ENCODE measurements at regions not wholly inside any gene's neighbourhood (a gene's known extent, or its start where the extent isn't known, plus 50 kb on each side); places are given as distances from the start of the nearest gene placed in this dataset.

- no peaks in the 10 kb centered on the region for H3K79me2 ChIP-seq (ENCODE audit: control insufficient read depth, insufficient read depth, low read length)
- peaks cover 4% of the 10 kb centered on the region for H3K4me1 ChIP-seq (ENCODE audit: control insufficient read depth, low read depth, low read length)
- H2BK15ac ChIP-seq (replicated peaks; ENCODE audit: low read depth): no peak overlapping the region
- WGBS (ENCODE audit: extremely low coverage, insufficient coverage, low lambda C conversion rate): no CpG with 5 or more reads among the region's 7 CpGs
- H3K27me3 ChIP-seq (ENCODE audit: insufficient read depth, low read length, poor library complexity): no peaks in the 10 kb centered on the region
- no peak overlapping the region for H3K4me3 ChIP-seq (ENCODE audit: low read length)
- no peak overlapping the region for H2BK5ac ChIP-seq (ENCODE audit: low read length)
- no peak overlapping the region for H3K4ac ChIP-seq (ENCODE audit: low read depth, low read length)
- no peak overlapping the region for H2BK120ac ChIP-seq (ENCODE audit: low read depth, low read length)
- H3K27ac ChIP-seq (ENCODE audit: low read depth, low read length): no peak overlapping the region
- H4K8ac ChIP-seq (ENCODE audit: low read depth, low read length): no peak overlapping the region
- H3K4me2 ChIP-seq (ENCODE audit: low read length): no peak overlapping the region
- no peak overlapping the region for H3K18ac ChIP-seq (ENCODE audit: low read length)
- H2AK5ac ChIP-seq (ENCODE audit: low read length): no peak overlapping the region
- H3K9ac ChIP-seq (ENCODE audit: low read length): no peak overlapping the region
- no peak for DNase-seq
- no peak overlapping the region for H4K5ac ChIP-seq (ENCODE audit: low read length)
- no peak overlapping the region for H3K23ac ChIP-seq (ENCODE audit: low read length)
- no peaks in the 10 kb centered on the region for H3K79me1 ChIP-seq (ENCODE audit: low read length)
- H3K56ac ChIP-seq (ENCODE audit: low read length): no peak overlapping the region
- H3K36me3 ChIP-seq (ENCODE audit: control insufficient read depth, insufficient read depth, low read length): no peaks in the 10 kb centered on the region
These were observed 252.2 kb downstream of the SHQ1 start for GRCh38 chr3:72595927-72596610.

GRCh38 chr3:72595376-72595775 is 252.9 kb downstream of the SHQ1 start:
- Histone ChIP-seq H3K4me1 (ENCODE audit: control insufficient read depth, low read depth, low read length) (peaks cover 8% of the 10 kb centered on the region), H2BK120ac (ENCODE audit: low read depth, low read length) (no peak overlapping the region), H3K56ac (ENCODE audit: low read length) (no peak overlapping the region), H3K79me1 (ENCODE audit: low read length) (no peaks in the 10 kb centered on the region), H2AK5ac (ENCODE audit: low read length) (no peak overlapping the region), H3K79me2 (ENCODE audit: control insufficient read depth, insufficient read depth, low read length) (no peaks in the 10 kb centered on the region), H3K27me3 (ENCODE audit: insufficient read depth, low read length, poor library complexity) (no peaks in the 10 kb centered on the region), H3K4me2 (ENCODE audit: low read length) (no peak overlapping the region), H3K27ac (ENCODE audit: low read depth, low read length) (no peak overlapping the region), H2BK5ac (ENCODE audit: low read length) (no peak overlapping the region), H3K4me3 (ENCODE audit: low read length) (no peak overlapping the region), H3K4ac (ENCODE audit: low read depth, low read length) (no peak overlapping the region), H3K18ac (ENCODE audit: low read length) (no peak overlapping the region), H3K9ac (ENCODE audit: low read length) (no peak overlapping the region), H3K36me3 (ENCODE audit: control insufficient read depth, insufficient read depth, low read length) (no peaks in the 10 kb centered on the region), H4K8ac (ENCODE audit: low read depth, low read length) (no peak overlapping the region), H4K5ac (ENCODE audit: low read length) (no peak overlapping the region), H2BK15ac (replicated peaks; ENCODE audit: low read depth) (no peak overlapping the region), H3K23ac (ENCODE audit: low read length) (no peak overlapping the region)
- WGBS (ENCODE audit: extremely low coverage, insufficient coverage, low lambda C conversion rate): no CpG with 5 or more reads among the region's 4 CpGs
- no peak for DNase-seq

GRCh38 chr3:72594615-72595215 is 253.5 kb downstream of the SHQ1 start:
- Histone ChIP-seq H2AK5ac (ENCODE audit: low read length) (no peak overlapping the region), H3K23ac (ENCODE audit: low read length) (no peak overlapping the region), H3K9ac (ENCODE audit: low read length) (no peak overlapping the region), H4K5ac (ENCODE audit: low read length) (no peak overlapping the region), H4K8ac (ENCODE audit: low read depth, low read length) (no peak overlapping the region), H3K4me1 (ENCODE audit: control insufficient read depth, low read depth, low read length) (peaks cover 8% of the 10 kb centered on the region), H2BK120ac (ENCODE audit: low read depth, low read length) (no peak overlapping the region), H3K56ac (ENCODE audit: low read length) (no peak overlapping the region), H3K79me1 (ENCODE audit: low read length) (no peaks in the 10 kb centered on the region), H3K27me3 (ENCODE audit: insufficient read depth, low read length, poor library complexity) (no peaks in the 10 kb centered on the region), H3K36me3 (ENCODE audit: control insufficient read depth, insufficient read depth, low read length) (no peaks in the 10 kb centered on the region), H3K4me2 (ENCODE audit: low read length) (no peak overlapping the region), H3K4me3 (ENCODE audit: low read length) (no peak overlapping the region), H3K27ac (ENCODE audit: low read depth, low read length) (no peak overlapping the region), H3K79me2 (ENCODE audit: control insufficient read depth, insufficient read depth, low read length) (no peaks in the 10 kb centered on the region), H2BK5ac (ENCODE audit: low read length) (no peak overlapping the region), H2BK15ac (replicated peaks; ENCODE audit: low read depth) (no peak overlapping the region), H3K18ac (ENCODE audit: low read length) (no peak overlapping the region), H3K4ac (ENCODE audit: low read depth, low read length) (no peak overlapping the region)
- WGBS (ENCODE audit: extremely low coverage, insufficient coverage, low lambda C conversion rate): no CpG with 5 or more reads among the region's 3 CpGs
- DNase-seq: no peak

GRCh38 chr3:72593881-72594397 is 254.3 kb downstream of the SHQ1 start:
- Histone ChIP-seq H3K36me3 (ENCODE audit: control insufficient read depth, insufficient read depth, low read length) (no peaks in the 10 kb centered on the region), H3K4me3 (ENCODE audit: low read length) (no peak overlapping the region), H3K18ac (ENCODE audit: low read length) (no peak overlapping the region), H2AK5ac (ENCODE audit: low read length) (no peak overlapping the region), H3K56ac (ENCODE audit: low read length) (no peak overlapping the region), H2BK120ac (ENCODE audit: low read depth, low read length) (no peak overlapping the region), H3K9ac (ENCODE audit: low read length) (no peak overlapping the region), H3K4me2 (ENCODE audit: low read length) (no peak overlapping the region), H3K79me1 (ENCODE audit: low read length) (no peaks in the 10 kb centered on the region), H3K23ac (ENCODE audit: low read length) (no peak overlapping the region), H2BK5ac (ENCODE audit: low read length) (no peak overlapping the region), H4K5ac (ENCODE audit: low read length) (no peak overlapping the region), H3K27ac (ENCODE audit: low read depth, low read length) (no peak overlapping the region), H3K4me1 (ENCODE audit: control insufficient read depth, low read depth, low read length) (peaks cover 8% of the 10 kb centered on the region), H4K8ac (ENCODE audit: low read depth, low read length) (no peak overlapping the region), H3K79me2 (ENCODE audit: control insufficient read depth, insufficient read depth, low read length) (no peaks in the 10 kb centered on the region), H2BK15ac (replicated peaks; ENCODE audit: low read depth) (no peak overlapping the region), H3K27me3 (ENCODE audit: insufficient read depth, low read length, poor library complexity) (no peaks in the 10 kb centered on the region), H3K4ac (ENCODE audit: low read depth, low read length) (no peak overlapping the region)
- WGBS (ENCODE audit: extremely low coverage, insufficient coverage, low lambda C conversion rate): no CpG with 5 or more reads among the region's 5 CpGs
- DNase-seq: no peak

GRCh38 chr3:72591522-72592421 is 256.5 kb downstream of the SHQ1 start:
- H4K8ac ChIP-seq (ENCODE audit: low read depth, low read length): no peak overlapping the region
- no peak overlapping the region for H3K4ac ChIP-seq (ENCODE audit: low read depth, low read length)
- no peak overlapping the region for H2BK15ac ChIP-seq (replicated peaks; ENCODE audit: low read depth)
- no peaks in the 10 kb centered on the region for H3K27me3 ChIP-seq (ENCODE audit: insufficient read depth, low read length, poor library complexity)
- no peak overlapping the region for H3K4me3 ChIP-seq (ENCODE audit: low read length)
- H3K18ac ChIP-seq (ENCODE audit: low read length): peak overlapping the region; percentile 19
- H3K79me1 ChIP-seq (ENCODE audit: low read length): no peaks in the 10 kb centered on the region
- H4K5ac ChIP-seq (ENCODE audit: low read length): no peak overlapping the region
- no peak overlapping the region for H2BK5ac ChIP-seq (ENCODE audit: low read length)
- H3K79me2 ChIP-seq (ENCODE audit: control insufficient read depth, insufficient read depth, low read length): no peaks in the 10 kb centered on the region
- no peak overlapping the region for H3K56ac ChIP-seq (ENCODE audit: low read length)
- peaks cover 7% of the 10 kb centered on the region for H3K4me1 ChIP-seq (ENCODE audit: control insufficient read depth, low read depth, low read length)
- no peak overlapping the region for H3K4me2 ChIP-seq (ENCODE audit: low read length)
- H3K23ac ChIP-seq (ENCODE audit: low read length): no peak overlapping the region
- peak overlapping the region; percentile 5 for H2AK5ac ChIP-seq (ENCODE audit: low read length)
- peak overlapping the region; percentile 84 for H3K27ac ChIP-seq (ENCODE audit: low read depth, low read length)
- DNase-seq: peak; percentile 93
- H3K9ac ChIP-seq (ENCODE audit: low read length): no peak overlapping the region
- H2BK120ac ChIP-seq (ENCODE audit: low read depth, low read length): no peak overlapping the region
- H3K36me3 ChIP-seq (ENCODE audit: control insufficient read depth, insufficient read depth, low read length): no peaks in the 10 kb centered on the region
- no CpG with 5 or more reads among the region's 14 CpGs for WGBS (ENCODE audit: extremely low coverage, insufficient coverage, low lambda C conversion rate)

Measured in mesendoderm (in vitro differentiated cells).